H9 (cell line): ENCODE measurements at regions not wholly inside any gene's neighbourhood (a gene's known extent, or its start where the extent isn't known, plus 50 kb on each side); places are given as distances from the start of the nearest gene placed in this dataset.
"Not testable (repeated sequence)": the region's sequence is repeated elsewhere in the genome, so short reads cannot be mapped to it uniquely, and the experiment has no call there.

Experiments
- DNase-seq: peaks from one replicate; pipeline ENCODE4 v3.0.0-alpha.2; 2017
- H2AFZ ChIP-seq: one replicate; pipeline ENCODE4 v1.6.1; 2013; ENCODE audit warnings: mild to moderate bottlenecking, low read length, control low read depth, moderate library complexity
- H2AK5ac ChIP-seq: 2 replicates; pipeline ENCODE4 v1.6.1; 2013; ENCODE audit warnings: low read length, control low read depth, mixed read lengths; ENCODE audit not compliant: insufficient read length
- H2BK120ac ChIP-seq: one replicate; pipeline ENCODE4 v1.6.1; 2013; ENCODE audit warnings: low read depth, mild to moderate bottlenecking, low read length, control low read depth, inconsistent platforms; ENCODE audit not compliant: poor library complexity, severe bottlenecking
- H2BK12ac ChIP-seq: 2 replicates; pipeline ENCODE4 v1.6.1; 2013; ENCODE audit warnings: low read length, control low read depth, mixed read lengths, low read depth; ENCODE audit not compliant: insufficient read length
- H2BK15ac ChIP-seq: 2 replicates; pipeline ENCODE4 v1.6.1; 2013; ENCODE audit warnings: low read depth, low read length, control low read depth
- H2BK20ac ChIP-seq: one replicate; pipeline ENCODE4 v1.6.1; 2013; ENCODE audit warnings: low read depth, mild to moderate bottlenecking, low read length, control low read depth, inconsistent platforms; ENCODE audit not compliant: poor library complexity, severe bottlenecking
- H2BK5ac ChIP-seq: 2 replicates; pipeline ENCODE4 v1.6.1; 2013; ENCODE audit warnings: low read length, control low read depth, mixed read lengths; ENCODE audit not compliant: insufficient read length
- H3K14ac ChIP-seq: 2 replicates; pipeline ENCODE4 v1.6.1; 2013; ENCODE audit warnings: low read length, control low read depth; ENCODE audit not compliant: insufficient read depth
- H3K18ac ChIP-seq: 2 replicates; pipeline ENCODE4 v1.6.1; 2013; ENCODE audit warnings: low read depth, mild to moderate bottlenecking, mixed read lengths, low read length, control low read depth; ENCODE audit not compliant: insufficient read length
- H3K23ac ChIP-seq: 2 replicates; pipeline ENCODE4 v1.6.1; 2013; ENCODE audit warnings: low read length, control low read depth, mixed read lengths, low read depth; ENCODE audit not compliant: insufficient read length
- H3K23me2 ChIP-seq: 2 replicates; pipeline ENCODE4 v1.6.1; 2013; ENCODE audit warnings: low read depth, mild to moderate bottlenecking, mixed read lengths, low read length, control low read depth; ENCODE audit not compliant: insufficient read length, poor library complexity, severe bottlenecking
- H3K27ac ChIP-seq: 2 replicates; pipeline ENCODE4 v1.5.1; 2013; ENCODE audit warnings: low read length, control low read depth, mixed read lengths, low read depth; ENCODE audit not compliant: insufficient read length
- H3K27me3 ChIP-seq: 2 replicates; pipeline ENCODE4 v1.6.1; 2013; ENCODE audit warnings: low read length, control low read depth, inconsistent platforms; ENCODE audit not compliant: insufficient read depth
- H3K4ac ChIP-seq: 2 replicates; pipeline ENCODE4 v1.6.1; 2013; ENCODE audit warnings: low read depth, mild to moderate bottlenecking, control low read depth, inconsistent platforms, low read length, moderate library complexity
- H3K4me1 ChIP-seq: 2 replicates; pipeline ENCODE4 v1.6.1; 2013; ENCODE audit warnings: low read length, control low read depth, inconsistent platforms; ENCODE audit not compliant: insufficient read depth
- H3K4me2 ChIP-seq: 2 replicates; pipeline ENCODE4 v1.6.1; 2013; ENCODE audit warnings: low read length, control low read depth, mixed read lengths; ENCODE audit not compliant: insufficient read length, insufficient read depth
- H3K56ac ChIP-seq: 2 replicates; pipeline ENCODE4 v1.6.1; 2013; ENCODE audit warnings: low read depth, mild to moderate bottlenecking, mixed read lengths, low read length, control low read depth; ENCODE audit not compliant: insufficient read length
- H3K79me1 ChIP-seq: 2 replicates; pipeline ENCODE4 v1.6.1; 2013; ENCODE audit warnings: low read depth, mild to moderate bottlenecking, moderate library complexity, low read length, control low read depth, inconsistent platforms; ENCODE audit not compliant: insufficient read depth, poor library complexity, severe bottlenecking
- H3K79me2 ChIP-seq: 2 replicates; pipeline ENCODE4 v1.6.1; 2013; ENCODE audit warnings: low read length, control low read depth, inconsistent platforms; ENCODE audit not compliant: insufficient read depth
- H3K9ac ChIP-seq: 2 replicates; pipeline ENCODE4 v1.6.1; 2013; ENCODE audit warnings: low read length, control low read depth, mixed read lengths; ENCODE audit not compliant: insufficient read length; ENCODE audit errors: extremely low read depth
- H3K9me3 ChIP-seq: one replicate; pipeline ENCODE4 v1.6.1; 2013; ENCODE audit warnings: low read depth, low read length, inconsistent platforms; ENCODE audit not compliant: control insufficient read depth
- H3T11ph ChIP-seq: one replicate; pipeline ENCODE4 v1.6.1; 2013; ENCODE audit warnings: mild to moderate bottlenecking, low read length, control low read depth, inconsistent platforms
- H4K20me1 ChIP-seq: one replicate; pipeline ENCODE4 v1.6.1; 2013; ENCODE audit not compliant: control insufficient read depth, insufficient read length, insufficient read depth
- H4K5ac ChIP-seq: 2 replicates; pipeline ENCODE4 v1.6.1; 2013; ENCODE audit warnings: low read depth, mild to moderate bottlenecking, mixed read lengths, low read length, control low read depth; ENCODE audit not compliant: insufficient read length
- H4K8ac ChIP-seq: replicated peaks from 2 replicates; pipeline ENCODE4 v1.6.1; 2013; ENCODE audit warnings: low read length, control low read depth, mixed read lengths, low read depth; ENCODE audit not compliant: insufficient read length
- H4K91ac ChIP-seq: 2 replicates; pipeline ENCODE4 v1.6.1; 2013; ENCODE audit warnings: low read depth, mild to moderate bottlenecking, moderate library complexity, mixed read lengths, low read length, control low read depth; ENCODE audit not compliant: insufficient read length
- H3K27ac Mint-ChIP-seq, 3 experiments: 2 replicates in 2 of 3; 3 replicates in 1 of 3; pipeline ENCODE4 v1.8.0; 2020 to 2021; ENCODE audit warnings: mixed read lengths in 3 of 3, mild to moderate bottlenecking in 1 of 3, moderate library complexity in 1 of 3
- H3K27me3 Mint-ChIP-seq: 2 replicates; pipeline ENCODE4 v1.8.0; 2021; ENCODE audit warnings: low read depth, mild to moderate bottlenecking, moderate library complexity, mixed read lengths
- H3K36me3 Mint-ChIP-seq, 3 experiments: 2 replicates in 2 of 3; 3 replicates in 1 of 3; pipeline ENCODE4 v1.8.0; 2020 to 2021; ENCODE audit warnings: low read depth in 3 of 3, mixed read lengths in 3 of 3; ENCODE audit not compliant: insufficient read depth in 1 of 3
- H3K4me1 Mint-ChIP-seq, 2 experiments: 2 replicates each; pipeline ENCODE4 v1.8.0; 2020; ENCODE audit warnings: mixed read lengths in 2 of 2
- H3K4me3 Mint-ChIP-seq, 2 experiments: 2 replicates in 1 of 2; 3 replicates in 1 of 2; pipeline ENCODE4 v1.8.0; 2020 to 2021; ENCODE audit warnings: mild to moderate bottlenecking in 2 of 2, mixed read lengths in 2 of 2, moderate library complexity in 1 of 2
- H3K9me3 Mint-ChIP-seq, 2 experiments: 2 replicates in 1 of 2; 3 replicates in 1 of 2; pipeline ENCODE4 v1.8.0; 2020; ENCODE audit warnings: mild to moderate bottlenecking in 2 of 2, mixed read lengths in 2 of 2, moderate library complexity in 1 of 2
- WGBS: extraction: QIAGEN DNeasy Blood & Tissue Kit; methylation state at CpG from one replicate; pipeline ENCODE4 v1.1.7; 2013; ENCODE audit warnings: missing lambda C conversion rate, low lambda C conversion rate, mixed read lengths; ENCODE audit not compliant: insufficient read length; ENCODE audit errors: extremely low coverage; 5-methylcytosine and 5-hydroxymethylcytosine counted together
- TF ChIP-seq, protein P1 (sequence below): fragments of 200-600 bp; sonication (generic); conservative IDR thresholded peaks from 3 replicates; pipeline ENCODE4 v1.8.0; 2021; ENCODE audit warnings: antibody characterized with exemption, mild to moderate bottlenecking

DNA sequence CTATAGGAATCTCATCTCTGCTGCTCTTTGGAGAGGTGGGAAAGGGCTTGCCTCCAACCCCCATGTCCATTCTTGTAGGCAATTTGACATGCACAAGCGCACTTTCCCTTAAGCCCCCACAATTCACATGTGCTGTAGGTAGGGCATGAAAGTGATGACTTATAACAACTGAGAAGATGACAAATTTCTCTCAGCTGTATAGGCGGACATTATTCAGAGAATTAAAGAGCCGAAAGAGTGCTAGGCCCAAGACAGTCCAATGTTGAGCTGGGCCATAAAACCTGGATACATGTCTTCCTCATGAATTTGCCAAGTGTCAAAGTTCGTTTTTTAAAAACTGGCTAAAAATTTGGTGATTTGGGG lies 106.3 kb upstream of the LYPLAL1 start:
- Histone ChIP-seq H3K4me1 (no peaks in the 10 kb centered on the region), H3K14ac (no peak overlapping the region), H3K18ac (no peak overlapping the region), H2AK5ac (no peak overlapping the region), H3T11ph (no peak overlapping the region), H3K9ac (no peak overlapping the region), H2BK120ac (no peak overlapping the region), H3K23ac (no peak overlapping the region), H2BK20ac (no peak overlapping the region), H3K79me1 (no peaks in the 10 kb centered on the region), H3K27ac (no peak overlapping the region), H2BK15ac (no peak overlapping the region), H2BK12ac (no peak overlapping the region), H4K8ac (no peak overlapping the region), H3K9me3 (no peaks in the 10 kb centered on the region), H4K5ac (no peak overlapping the region), H3K4ac (no peak overlapping the region), H3K23me2 (no peaks in the 10 kb centered on the region), H3K27me3 (no peaks in the 10 kb centered on the region), H4K91ac (no peak overlapping the region), H2BK5ac (no peak overlapping the region), H3K79me2 (no peaks in the 10 kb centered on the region), H3K56ac (no peak overlapping the region), H3K4me2 (no peak overlapping the region), H4K20me1 (no peaks in the 10 kb centered on the region), H2AFZ (no peak overlapping the region)
- Mint-ChIP-seq H3K36me3 (peaks cover 3 to 17% (median 9%) of the 10 kb centered on the region in 3 experiments), H3K4me3 (no peak overlapping the region), H3K4me1 (no peaks in the 10 kb centered on the region), H3K9me3 (peaks cover 16 to 18% of the 10 kb centered on the region in 2 experiments), H3K27me3 (no peaks in the 10 kb centered on the region), H3K27ac (no peak overlapping the region)
- no CpG with 5 or more reads among the region's 4 CpGs for WGBS
- no peak for DNase-seq
- TF ChIP-seq, protein P1, sequence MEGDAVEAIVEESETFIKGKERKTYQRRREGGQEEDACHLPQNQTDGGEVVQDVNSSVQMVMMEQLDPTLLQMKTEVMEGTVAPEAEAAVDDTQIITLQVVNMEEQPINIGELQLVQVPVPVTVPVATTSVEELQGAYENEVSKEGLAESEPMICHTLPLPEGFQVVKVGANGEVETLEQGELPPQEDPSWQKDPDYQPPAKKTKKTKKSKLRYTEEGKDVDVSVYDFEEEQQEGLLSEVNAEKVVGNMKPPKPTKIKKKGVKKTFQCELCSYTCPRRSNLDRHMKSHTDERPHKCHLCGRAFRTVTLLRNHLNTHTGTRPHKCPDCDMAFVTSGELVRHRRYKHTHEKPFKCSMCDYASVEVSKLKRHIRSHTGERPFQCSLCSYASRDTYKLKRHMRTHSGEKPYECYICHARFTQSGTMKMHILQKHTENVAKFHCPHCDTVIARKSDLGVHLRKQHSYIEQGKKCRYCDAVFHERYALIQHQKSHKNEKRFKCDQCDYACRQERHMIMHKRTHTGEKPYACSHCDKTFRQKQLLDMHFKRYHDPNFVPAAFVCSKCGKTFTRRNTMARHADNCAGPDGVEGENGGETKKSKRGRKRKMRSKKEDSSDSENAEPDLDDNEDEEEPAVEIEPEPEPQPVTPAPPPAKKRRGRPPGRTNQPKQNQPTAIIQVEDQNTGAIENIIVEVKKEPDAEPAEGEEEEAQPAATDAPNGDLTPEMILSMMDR: no peak; the same call in 2 of the 3 replicates

DNA sequence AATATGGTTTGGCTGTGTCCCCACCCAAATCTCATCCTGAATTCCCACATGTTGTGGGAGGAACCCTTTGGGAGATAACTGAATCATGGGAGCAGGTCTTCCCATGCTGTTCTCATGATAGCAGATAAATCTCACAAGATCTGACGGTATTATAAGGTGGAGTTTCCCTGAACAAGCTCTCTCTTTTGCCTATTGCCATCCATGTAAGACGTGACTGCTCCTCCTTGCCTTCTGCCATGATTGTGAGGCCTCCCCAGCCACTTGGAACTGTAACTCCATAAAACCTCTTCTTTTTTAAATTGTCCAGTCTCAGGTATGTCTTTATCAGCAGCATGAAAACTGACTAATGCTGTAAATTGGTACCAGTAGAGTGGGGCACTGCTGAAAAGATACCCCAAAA lies 103.3 kb upstream of the LYPLAL1 start:
- H3K27me3 Mint-ChIP-seq, H3K27ac ChIP-seq, H2BK20ac ChIP-seq, DNase-seq, H2AK5ac ChIP-seq, H3K9ac ChIP-seq, H4K20me1 ChIP-seq, H2BK15ac ChIP-seq, H3T11ph ChIP-seq, H3K4me1 ChIP-seq, H3K23me2 ChIP-seq, H2BK5ac ChIP-seq, H3K23ac ChIP-seq, H3K27me3 ChIP-seq, H3K56ac ChIP-seq, H3K18ac ChIP-seq, H3K79me2 ChIP-seq, H3K4me2 ChIP-seq, H3K4me1 Mint-ChIP-seq, H2AFZ ChIP-seq, H4K5ac ChIP-seq, H3K4me3 Mint-ChIP-seq, H3K4ac ChIP-seq, H3K79me1 ChIP-seq, H3K14ac ChIP-seq, H4K91ac ChIP-seq, H3K9me3 ChIP-seq, H4K8ac ChIP-seq, H3K27ac Mint-ChIP-seq, H2BK120ac ChIP-seq, H2BK12ac ChIP-seq: not testable (repeated sequence)
- Mint-ChIP-seq H3K9me3 (peaks cover 20 to 28% of the 10 kb centered on the region in 2 experiments), H3K36me3 (peaks cover 3 to 25% (median 10%) of the 10 kb centered on the region in 3 experiments)
- no CpG with 5 or more reads among the region's 2 CpGs for WGBS
